Osteocyte (in vitro differentiated cells): ENCODE measurements at regions not wholly inside any gene's neighbourhood (a gene's known extent, or its start where the extent isn't known, plus 50 kb on each side); places are given as distances from the start of the nearest gene placed in this dataset.

Source experiments
- DNase-seq: peaks from one replicate; pipeline ENCODE4 v3.0.0; 2021; ENCODE audit warnings: mixed read lengths; ENCODE audit not compliant: unreplicated experiment; ENCODE audit errors: extremely low spot score
- H3K27ac Mint-ChIP-seq: one replicate; pipeline ENCODE4 v1.8.0; 2021; ENCODE audit warnings: mild to moderate bottlenecking, mixed read lengths; ENCODE audit not compliant: unreplicated experiment
- H3K27me3 Mint-ChIP-seq: one replicate; pipeline ENCODE4 v1.8.0; 2021; ENCODE audit warnings: mixed read lengths; ENCODE audit not compliant: unreplicated experiment
- H3K36me3 Mint-ChIP-seq: one replicate; pipeline ENCODE4 v1.8.0; 2021; ENCODE audit warnings: mixed read lengths; ENCODE audit not compliant: unreplicated experiment
- H3K4me1 Mint-ChIP-seq: one replicate; pipeline ENCODE4 v1.8.0; 2021; ENCODE audit warnings: mixed read lengths; ENCODE audit not compliant: unreplicated experiment
- H3K4me3 Mint-ChIP-seq: one replicate; pipeline ENCODE4 v1.8.0; 2021; ENCODE audit warnings: mild to moderate bottlenecking, moderate library complexity, mixed read lengths; ENCODE audit not compliant: unreplicated experiment
- H3K9me3 Mint-ChIP-seq: one replicate; pipeline ENCODE4 v1.8.0; 2021; ENCODE audit warnings: mixed read lengths; ENCODE audit not compliant: unreplicated experiment
- CTCF ChIP-seq: fragments of 200-600 bp; sonication (generic); IDR thresholded peaks from 2 replicates; pipeline ENCODE4 v1.5.0; 2021; ENCODE audit warnings: antibody characterized with exemption, mild to moderate bottlenecking, moderate library complexity

- H3K4me1 Mint-ChIP-seq = peaks cover 3% of the 10 kb centered on the region
- H3K27me3 Mint-ChIP-seq = no peaks in the 10 kb centered on the region
- no peak for TF ChIP-seq CTCF
- no peak for DNase-seq
- H3K9me3 Mint-ChIP-seq = no peaks in the 10 kb centered on the region
- H3K27ac Mint-ChIP-seq = no peak overlapping the region
- H3K36me3 Mint-ChIP-seq = no peaks in the 10 kb centered on the region
- no peak overlapping the region for H3K4me3 Mint-ChIP-seq
Observed at GRCh38 chr21:43267391-43268085, 98.7 kb downstream of the CRYAA start.

GRCh38 chr21:43266534-43266933 lies 97.7 kb downstream of the CRYAA start:
- Mint-ChIP-seq H3K36me3 (no peaks in the 10 kb centered on the region), H3K27me3 (no peaks in the 10 kb centered on the region), H3K27ac (no peak overlapping the region), H3K9me3 (no peaks in the 10 kb centered on the region), H3K4me3 (no peak overlapping the region), H3K4me1 (peaks cover 3% of the 10 kb centered on the region)
- TF ChIP-seq CTCF = no peak
- DNase-seq = no peak

DNA sequence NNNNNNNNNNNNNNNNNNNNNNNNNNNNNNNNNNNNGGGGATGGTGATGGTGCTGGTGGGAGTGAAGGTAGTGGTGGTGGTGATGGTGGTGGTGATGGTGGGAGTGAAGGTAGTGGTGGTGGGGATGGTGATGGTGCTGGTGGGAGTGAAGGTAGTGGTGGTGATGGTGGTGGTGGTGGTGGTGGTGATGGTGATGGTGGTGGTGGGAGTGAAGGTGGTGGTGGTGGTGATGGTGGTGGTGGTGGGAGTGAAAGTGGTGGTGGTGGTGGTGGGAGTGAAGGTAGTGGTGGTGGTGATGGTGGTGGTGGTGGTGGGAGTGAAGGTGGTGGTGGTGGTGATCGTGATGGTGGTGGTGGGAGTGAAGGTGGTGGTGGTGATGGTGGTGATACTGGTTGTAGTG lies 93.6 kb downstream of the CRYAA start:
- H3K27me3 Mint-ChIP-seq = no peaks in the 10 kb centered on the region
- no peaks in the 10 kb centered on the region for H3K36me3 Mint-ChIP-seq
- H3K9me3 Mint-ChIP-seq = no peaks in the 10 kb centered on the region
- no peak overlapping the region for H3K4me3 Mint-ChIP-seq
- DNase-seq = peak; percentile 90
- TF ChIP-seq CTCF = no peak
- H3K4me1 Mint-ChIP-seq = peaks cover 3% of the 10 kb centered on the region
- H3K27ac Mint-ChIP-seq = no peak overlapping the region
